IMR-90 (cell line): ENCODE measurements at regions not wholly inside any gene's neighbourhood (a gene's known extent, or its start where the extent isn't known, plus 50 kb on each side); places are given as distances from the start of the nearest gene placed in this dataset.

Experiments
- ATAC-seq: fragments of 200-7000 bp; cut with Tn5 transposase; 2 replicates; pipeline ENCODE4 v1.9.1; 2020; ENCODE audit warnings: low read depth, mild to moderate bottlenecking, moderate library complexity
- BruUV-seq: library from RNA; stranded (reverse); fragments of 400-500 nt; replicated peaks from 2 replicates; lab custom pipeline; 2021; lab: Mats Ljungman, UMichigan
- CTCF ChIA-PET: fragments of 300-600 bp; formaldehyde crosslinking; extraction: SDS; loops from one replicate; lab custom pipeline; 2021; ENCODE audit warnings: antibody characterized with exemption; lab: Yijun Ruan, JAX
- POLR2A ChIA-PET: fragments of 300-600 bp; sonication (Branson Sonifier 250); formaldehyde crosslinking; loops from one replicate; lab custom pipeline; 2022; ENCODE audit warnings: antibody characterized with exemption; ENCODE audit not compliant: unreplicated experiment; lab: Charles Lee
- DNase-seq: peaks from one replicate; pipeline ENCODE4 v3.0.0; 2013
- H2AFZ ChIP-seq: replicated peaks from 2 replicates; pipeline ENCODE3; 2013; ENCODE audit warnings: low read length, mild to moderate bottlenecking; ENCODE audit not compliant: poor library complexity
- H2AK5ac ChIP-seq: 2 replicates; pipeline ENCODE4 v1.6.1; 2013; ENCODE audit warnings: low read depth, low read length, inconsistent platforms
- H2AK9ac ChIP-seq: replicated peaks from 2 replicates; pipeline ENCODE3; 2013; ENCODE audit warnings: mild to moderate bottlenecking, low read depth, low read length, moderate library complexity; ENCODE audit not compliant: poor library complexity
- H2BK120ac ChIP-seq: 2 replicates; pipeline ENCODE4 v1.6.1; 2013; ENCODE audit warnings: low read depth, low read length, inconsistent platforms
- H2BK15ac ChIP-seq: 3 replicates; pipeline ENCODE4 v1.6.1; 2013; ENCODE audit warnings: low read depth, low read length, inconsistent platforms
- H2BK20ac ChIP-seq: 2 replicates; pipeline ENCODE4 v1.6.1; 2013; ENCODE audit warnings: low read depth, mild to moderate bottlenecking, inconsistent platforms, low read length, moderate library complexity
- H2BK5ac ChIP-seq: 2 replicates; pipeline ENCODE4 v1.6.1; 2013; ENCODE audit warnings: mild to moderate bottlenecking, low read depth, low read length, inconsistent platforms; ENCODE audit not compliant: poor library complexity, severe bottlenecking
- H3K14ac ChIP-seq: replicated peaks from 2 replicates; pipeline ENCODE4 v1.6.1; 2013; ENCODE audit warnings: low read depth, low read length, inconsistent platforms
- H3K18ac ChIP-seq: 2 replicates; pipeline ENCODE4 v1.6.1; 2013; ENCODE audit warnings: low read depth, low read length, control low read depth
- H3K23ac ChIP-seq: 2 replicates; pipeline ENCODE4 v1.6.1; 2013; ENCODE audit warnings: low read depth, low read length, inconsistent platforms
- H3K27ac ChIP-seq: 2 replicates; pipeline ENCODE4 v1.5.1; 2013; ENCODE audit warnings: mild to moderate bottlenecking, control low read depth, low read length; ENCODE audit not compliant: insufficient read depth
- H3K27me3 ChIP-seq: 2 replicates; pipeline ENCODE4 v1.6.1; 2013; ENCODE audit warnings: low read length; ENCODE audit not compliant: control insufficient read depth, insufficient read depth
- H3K36me3 ChIP-seq: 2 replicates; pipeline ENCODE4 v1.6.1; 2013; ENCODE audit warnings: low read length, mixed read lengths; ENCODE audit not compliant: control insufficient read depth, insufficient read depth
- H3K4ac ChIP-seq: 2 replicates; pipeline ENCODE4 v1.6.1; 2013; ENCODE audit warnings: low read depth, low read length, inconsistent platforms
- H3K4me1 ChIP-seq: 2 replicates; pipeline ENCODE4 v1.6.1; 2013; ENCODE audit warnings: low read length, mixed read lengths; ENCODE audit not compliant: control insufficient read depth, insufficient read depth
- H3K4me2 ChIP-seq: 2 replicates; pipeline ENCODE4 v1.6.1; 2013; ENCODE audit warnings: low read depth, mild to moderate bottlenecking, control low read depth, low read length, moderate library complexity
- H3K4me3 ChIP-seq: 2 replicates; pipeline ENCODE4 v1.5.1; 2013; ENCODE audit warnings: low read depth, mild to moderate bottlenecking, control low read depth, low read length, moderate library complexity; ENCODE audit not compliant: insufficient read depth
- H3K56ac ChIP-seq: 2 replicates; pipeline ENCODE4 v1.6.1; 2013; ENCODE audit warnings: low read length, inconsistent platforms; ENCODE audit not compliant: insufficient read depth; ENCODE audit errors: extremely low read depth
- H3K79me1 ChIP-seq, 2 experiments: 2 replicates each; pipeline ENCODE4 v1.6.1; 2013; ENCODE audit warnings: low read length in 2 of 2, inconsistent platforms in 1 of 2, low read depth in 1 of 2
- H3K9ac ChIP-seq: 2 replicates; pipeline ENCODE4 v1.6.1; 2013; ENCODE audit warnings: low read depth, low read length, control low read depth
- H3K9me1 ChIP-seq: 2 replicates; pipeline ENCODE4 v1.6.1; 2013; ENCODE audit warnings: low read length, inconsistent platforms; ENCODE audit not compliant: insufficient read depth
- H3K9me3 ChIP-seq: 2 replicates; pipeline ENCODE4 v1.6.1; 2013; ENCODE audit warnings: low read length; ENCODE audit not compliant: control insufficient read depth, insufficient read depth
- H4K20me1 ChIP-seq: 2 replicates; pipeline ENCODE4 v1.6.1; 2013; ENCODE audit warnings: low read length, inconsistent platforms; ENCODE audit not compliant: insufficient read depth
- H4K5ac ChIP-seq: 2 replicates; pipeline ENCODE4 v1.6.1; 2013; ENCODE audit warnings: mild to moderate bottlenecking, low read depth, low read length, control low read depth
- H4K8ac ChIP-seq, 2 experiments: 2 replicates each; pipeline ENCODE4 v1.6.1; 2013; ENCODE audit warnings: low read depth in 2 of 2, low read length in 2 of 2, control low read depth in 1 of 2, inconsistent platforms in 1 of 2
- H4K91ac ChIP-seq: 2 replicates; pipeline ENCODE4 v1.6.1; 2013; ENCODE audit warnings: low read depth, low read length, inconsistent platforms; ENCODE audit not compliant: insufficient read depth
- BHLHE40 ChIP-seq: fragments of 150-350 bp; IDR thresholded peaks from 2 replicates; pipeline ENCODE4 v1.6.1; 2016; ENCODE audit warnings: mild to moderate bottlenecking, low read depth, low read length
- CEBPB ChIP-seq: IDR thresholded peaks from 2 replicates; pipeline ENCODE4 v1.6.1; 2012; ENCODE audit warnings: low read depth, low read length, improper control_type of control experiment
- CHD1 ChIP-seq: IDR thresholded peaks from 2 replicates; pipeline ENCODE4 v1.6.1; 2012; ENCODE audit warnings: low read depth, low read length, improper control_type of control experiment
- MAFK ChIP-seq: IDR thresholded peaks from 2 replicates; pipeline ENCODE4 v1.6.1; 2012; ENCODE audit warnings: low read depth, low read length, improper control_type of control experiment
- MAZ ChIP-seq: IDR thresholded peaks from 2 replicates; pipeline ENCODE4 v1.6.1; 2012; ENCODE audit warnings: low read depth, mild to moderate bottlenecking, low read length, improper control_type of control experiment, moderate library complexity, borderline replicate concordance
- MXI1 ChIP-seq: IDR thresholded peaks from 2 replicates; pipeline ENCODE4 v1.6.1; 2012; ENCODE audit warnings: low read depth, mild to moderate bottlenecking, low read length, moderate library complexity, borderline replicate concordance
- POLR2A ChIP-seq: IDR thresholded peaks from 2 replicates; pipeline ENCODE4 v1.6.1; 2012; ENCODE audit warnings: mild to moderate bottlenecking, low read depth, low read length
- RAD21 ChIP-seq: IDR thresholded peaks from 2 replicates; pipeline ENCODE4 v1.6.1; 2012; ENCODE audit warnings: low read length, improper control_type of control experiment
- RCOR1 ChIP-seq: IDR thresholded peaks from 2 replicates; pipeline ENCODE4 v1.6.1; 2012; ENCODE audit warnings: mild to moderate bottlenecking, low read length, improper control_type of control experiment; ENCODE audit not compliant: insufficient replicate concordance
- RFX5 ChIP-seq: IDR thresholded peaks from 2 replicates; pipeline ENCODE4 v1.8.0; 2012; ENCODE audit warnings: low read depth, mild to moderate bottlenecking, low read length, moderate library complexity
- SMC3 ChIP-seq: fragments of 150-350 bp; IDR thresholded peaks from 2 replicates; pipeline ENCODE4 v1.6.1; 2016; ENCODE audit warnings: low read depth, mild to moderate bottlenecking, antibody characterized with exemption, low read length, moderate library complexity
- WGBS, 2 experiments: methylation state at CpG; one replicate each; pipeline versions ENCODE4 v1.1.5 to v1.1.7; 2013; ENCODE audit warnings: missing lambda C conversion rate in 2 of 2; ENCODE audit not compliant: insufficient read length in 1 of 2; ENCODE audit errors: extremely low coverage in 2 of 2; 5-methylcytosine and 5-hydroxymethylcytosine counted together
- dilution Hi-C: fragments of 300-500 bp; cut with HindIII; formaldehyde crosslinking; loops from one replicate; pipeline ENCODE4 v1.14.3; 2018; ENCODE audit warnings: low sequenced_read_pairs; ENCODE audit not compliant: unreplicated experiment
- in situ Hi-C: fragments of 300-500 bp; cut with MboI; formaldehyde crosslinking; loops from 3 replicates; pipeline ENCODE4 v1.14.3; 2019; ENCODE audit warnings: low sequenced_read_pairs, inconsistent platforms, mixed read lengths
- intact Hi-C: fragments of 100-400 bp; cut with micrococcal nuclease; formaldehyde crosslinking; loops from 2 replicates; pipeline ENCODE4 v1.10.0; 2022
- TF ChIP-seq, protein P1 (sequence below): fragments of 150-350 bp; IDR thresholded peaks from 2 replicates; pipeline ENCODE4 v1.6.1; 2017; ENCODE audit warnings: mild to moderate bottlenecking, antibody characterized with exemption, low read length, low read depth
- TF ChIP-seq, protein P2 (sequence below): conservative IDR thresholded peaks from 2 replicates; pipeline ENCODE4 v1.5.1; 2012; ENCODE audit warnings: mild to moderate bottlenecking, low read depth, low read length, improper control_type of control experiment

DNA sequence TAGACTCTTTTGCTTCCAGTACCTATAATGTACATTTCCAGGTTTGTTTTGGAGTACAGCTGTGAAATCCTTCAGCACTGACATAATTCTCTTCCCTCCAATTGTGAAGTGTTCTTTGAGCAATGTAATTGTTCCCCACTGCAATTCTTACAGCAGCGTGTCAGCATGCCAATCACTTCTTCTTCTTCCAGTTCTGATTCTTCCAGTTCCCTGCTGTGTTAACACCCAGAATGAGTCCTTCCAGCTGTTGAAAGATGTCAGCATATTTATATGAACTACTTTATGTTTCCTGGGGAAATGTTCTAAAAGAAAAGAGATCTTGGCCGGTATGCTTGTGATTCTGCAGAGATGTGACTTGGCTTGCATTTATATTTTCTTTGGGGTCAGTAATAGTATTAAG, 213.9 kb downstream of the UNC5CL start:
- no peaks in the 10 kb centered on the region for H4K20me1 ChIP-seq
- no CpG with 5 or more reads among the region's 2 CpGs for WGBS, 2 experiments
- no peak overlapping the region for H2BK5ac ChIP-seq
- H2BK20ac ChIP-seq, result no peak overlapping the region
- no peak overlapping the region for H4K8ac ChIP-seq
- H2AFZ ChIP-seq, result no peak overlapping the region
- no peak overlapping the region for H3K18ac ChIP-seq
- intact Hi-C loops, result no loop called here
- H3K14ac ChIP-seq, result no peak overlapping the region
- peaks cover 2% of the 10 kb centered on the region; the same call in 1 of the 2 replicates for H3K27me3 ChIP-seq
- H3K9ac ChIP-seq, result no peak overlapping the region
- in situ Hi-C loops, result loop anchor here (25.0 kb wide), 1 partner anchor 1463 kb away; no protein-coding TSS in a partner anchor
- H2BK15ac ChIP-seq, result no peak overlapping the region
- no peak overlapping the region for H3K4ac ChIP-seq
- DNase-seq, result no peak
- no peaks in the 10 kb centered on the region for H3K9me3 ChIP-seq
- ChIA-PET POLR2A (no interaction called here), CTCF (no interaction called here)
- no peak overlapping the region for H2BK120ac ChIP-seq
- no peak overlapping the region for H4K5ac ChIP-seq
- BruUV-seq, result no TSS peak
- no peak overlapping the region for H2AK9ac ChIP-seq
- H4K91ac ChIP-seq, result no peak overlapping the region
- no peak overlapping the region for H3K27ac ChIP-seq
- no peak overlapping the region for H3K4me2 ChIP-seq
- H3K23ac ChIP-seq, result no peak overlapping the region
- no peak for TF ChIP-seq CEBPB
- no peak for TF ChIP-seq MAFK
- TF ChIP-seq CHD1, result no peak
- TF ChIP-seq, protein P1, sequence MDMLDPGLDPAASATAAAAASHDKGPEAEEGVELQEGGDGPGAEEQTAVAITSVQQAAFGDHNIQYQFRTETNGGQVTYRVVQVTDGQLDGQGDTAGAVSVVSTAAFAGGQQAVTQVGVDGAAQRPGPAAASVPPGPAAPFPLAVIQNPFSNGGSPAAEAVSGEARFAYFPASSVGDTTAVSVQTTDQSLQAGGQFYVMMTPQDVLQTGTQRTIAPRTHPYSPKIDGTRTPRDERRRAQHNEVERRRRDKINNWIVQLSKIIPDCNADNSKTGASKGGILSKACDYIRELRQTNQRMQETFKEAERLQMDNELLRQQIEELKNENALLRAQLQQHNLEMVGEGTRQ, result no peak
- TF ChIP-seq MXI1, result no peak
- no peak for TF ChIP-seq RCOR1
- TF ChIP-seq POLR2A, result no peak
- TF ChIP-seq, protein P2, sequence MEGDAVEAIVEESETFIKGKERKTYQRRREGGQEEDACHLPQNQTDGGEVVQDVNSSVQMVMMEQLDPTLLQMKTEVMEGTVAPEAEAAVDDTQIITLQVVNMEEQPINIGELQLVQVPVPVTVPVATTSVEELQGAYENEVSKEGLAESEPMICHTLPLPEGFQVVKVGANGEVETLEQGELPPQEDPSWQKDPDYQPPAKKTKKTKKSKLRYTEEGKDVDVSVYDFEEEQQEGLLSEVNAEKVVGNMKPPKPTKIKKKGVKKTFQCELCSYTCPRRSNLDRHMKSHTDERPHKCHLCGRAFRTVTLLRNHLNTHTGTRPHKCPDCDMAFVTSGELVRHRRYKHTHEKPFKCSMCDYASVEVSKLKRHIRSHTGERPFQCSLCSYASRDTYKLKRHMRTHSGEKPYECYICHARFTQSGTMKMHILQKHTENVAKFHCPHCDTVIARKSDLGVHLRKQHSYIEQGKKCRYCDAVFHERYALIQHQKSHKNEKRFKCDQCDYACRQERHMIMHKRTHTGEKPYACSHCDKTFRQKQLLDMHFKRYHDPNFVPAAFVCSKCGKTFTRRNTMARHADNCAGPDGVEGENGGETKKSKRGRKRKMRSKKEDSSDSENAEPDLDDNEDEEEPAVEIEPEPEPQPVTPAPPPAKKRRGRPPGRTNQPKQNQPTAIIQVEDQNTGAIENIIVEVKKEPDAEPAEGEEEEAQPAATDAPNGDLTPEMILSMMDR, result no peak
- TF ChIP-seq MAZ, result no peak
- no peak for TF ChIP-seq BHLHE40
- no peak for TF ChIP-seq RFX5
- no peak for TF ChIP-seq RAD21
- no peak for TF ChIP-seq SMC3
- no peaks in the 10 kb centered on the region for H3K4me1 ChIP-seq
- H3K36me3 ChIP-seq, result no peaks in the 10 kb centered on the region
- ATAC-seq, result no peak
- H2AK5ac ChIP-seq, result no peak overlapping the region
- H3K79me1 ChIP-seq, result no peaks in the 10 kb centered on the region
- H3K4me3 ChIP-seq, result no peak overlapping the region
- dilution Hi-C loops, result no loop called here
- no peaks in the 10 kb centered on the region for H3K9me1 ChIP-seq
- H3K56ac ChIP-seq, result no peak overlapping the region
